ENCODE measurements at regions not wholly inside any gene's neighbourhood (a gene's known extent, or its start where the extent isn't known, plus 50 kb on each side); places are given as distances from the start of the nearest gene placed in this dataset.

- Histone ChIP-seq H2AFZ (replicated peaks; ENCODE audit: low read length, poor library complexity) (no peak overlapping the region), H4K20me1 (ENCODE audit: insufficient read depth, low read length) (no peaks in the 10 kb centered on the region), H3K36me3 (ENCODE audit: control insufficient read depth, insufficient read depth, low read length) (no peaks in the 10 kb centered on the region), H3K4me3 (ENCODE audit: insufficient read depth, low read depth, low read length) (no peak overlapping the region), H2AK5ac (ENCODE audit: low read depth, low read length) (no peak overlapping the region), H3K4ac (ENCODE audit: low read depth, low read length) (no peak overlapping the region), H3K4me1 (ENCODE audit: control insufficient read depth, insufficient read depth, low read length) (peaks cover 4% of the 10 kb centered on the region), H2BK20ac (ENCODE audit: low read depth, low read length) (no peak overlapping the region), H2BK120ac (ENCODE audit: low read depth, low read length) (no peak overlapping the region), H4K5ac (ENCODE audit: low read depth, low read length) (no peak overlapping the region), H2BK5ac (ENCODE audit: low read depth, low read length, poor library complexity, severe bottlenecking) (no peak overlapping the region), H3K14ac (replicated peaks; ENCODE audit: low read depth, low read length) (no peak overlapping the region), H3K27ac (ENCODE audit: insufficient read depth, low read length) (no peak overlapping the region), H3K23ac (ENCODE audit: low read depth, low read length) (no peak overlapping the region), H4K8ac (ENCODE audit: low read depth in 2 of 2, low read length in 2 of 2) (no peak overlapping the region), H3K18ac (ENCODE audit: low read depth, low read length) (no peak overlapping the region), H3K56ac (ENCODE audit: extremely low read depth, insufficient read depth, low read length) (no peak overlapping the region), H3K4me2 (ENCODE audit: low read depth, low read length) (no peak overlapping the region), H3K9ac (ENCODE audit: low read depth, low read length) (no peak overlapping the region), H3K9me1 (ENCODE audit: insufficient read depth, low read length) (no peaks in the 10 kb centered on the region; the same call in 1 of the 2 replicates), H2BK15ac (ENCODE audit: low read depth, low read length) (no peak overlapping the region), H4K91ac (ENCODE audit: insufficient read depth, low read depth, low read length) (no peak overlapping the region), H3K79me1 (ENCODE audit: low read depth in 1 of 2, low read length in 2 of 2) (no peaks in the 10 kb centered on the region), H3K27me3 (ENCODE audit: control insufficient read depth, insufficient read depth, low read length) (no peaks in the 10 kb centered on the region), H3K9me3 (ENCODE audit: control insufficient read depth, insufficient read depth, low read length) (peaks cover 9% of the 10 kb centered on the region), H2AK9ac (replicated peaks; ENCODE audit: low read depth, low read length, poor library complexity) (no peak overlapping the region)
- no TSS peak for BruUV-seq (replicated peaks)
- WGBS, 2 experiments (ENCODE audit: extremely low coverage in 2 of 2, insufficient read length in 1 of 2), result no CpG with 5 or more reads among the region's 3 CpGs
- in situ Hi-C loops (cut with MboI; ENCODE audit: low sequenced_read_pairs), result no loop called here
- ChIA-PET CTCF (no interaction called here), POLR2A (ENCODE audit: unreplicated experiment) (no interaction called here)
- DNase-seq, result peak; percentile 27
- intact Hi-C loops (cut with micrococcal nuclease), result no loop called here
- ATAC-seq (ENCODE audit: low read depth), result no peak
- dilution Hi-C loops (cut with HindIII; ENCODE audit: low sequenced_read_pairs, unreplicated experiment), result no loop called here
- no peak for TF ChIP-seq MAZ (IDR thresholded peaks at IDR 0.05; ENCODE audit: borderline replicate concordance, low read depth, low read length)
- TF ChIP-seq RFX5 (IDR thresholded peaks at IDR 0.05; ENCODE audit: low read depth, low read length), result no peak
- TF ChIP-seq MXI1 (IDR thresholded peaks at IDR 0.05; ENCODE audit: borderline replicate concordance, low read depth, low read length), result no peak
- no peak for TF ChIP-seq NFE2L2 (IDR thresholded peaks at IDR 0.05; ENCODE audit: low read depth, low read length)
- TF ChIP-seq MAFK (IDR thresholded peaks at IDR 0.05; ENCODE audit: low read depth, low read length), result no peak
- TF ChIP-seq CEBPB (IDR thresholded peaks at IDR 0.05; ENCODE audit: low read depth, low read length), result no peak
Observed at GRCh38 chr3:46112984-46113383, 85.7 kb upstream of the XCR1 start.

All from IMR-90 (cell line).